ENCODE measurements at regions not wholly inside any gene's neighbourhood (a gene's known extent, or its start where the extent isn't known, plus 50 kb on each side); places are given as distances from the start of the nearest gene placed in this dataset.
"Not testable (repeated sequence)": the region's sequence is repeated elsewhere in the genome, so short reads cannot be mapped to it uniquely, and the experiment has no call there.

DNA sequence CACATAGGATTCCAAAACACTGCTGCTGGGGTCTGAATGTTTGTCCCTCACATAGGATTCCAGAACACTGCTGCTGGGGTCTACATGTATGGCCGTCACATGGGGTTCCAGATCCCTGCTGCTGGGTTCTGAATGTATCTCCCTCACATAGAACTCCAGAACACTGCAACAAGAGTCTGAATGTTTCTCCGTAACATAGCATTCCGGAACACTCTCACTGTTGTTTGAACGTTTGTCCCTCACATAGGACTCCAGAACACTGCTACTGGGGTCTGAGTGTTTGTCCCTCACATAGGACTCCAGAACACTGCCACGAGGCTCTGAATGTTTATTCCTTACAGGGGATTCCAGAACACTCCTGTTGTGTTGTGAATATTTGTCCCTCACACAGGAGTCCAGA is 216.8 kb downstream of the FOXD4L6 start:
- Mint-ChIP-seq H3K4me3 (no peak overlapping the region), H3K9me3 (peaks cover 86% of the 10 kb centered on the region), H3K27me3 (peaks cover 22% of the 10 kb centered on the region), H3K36me3 (ENCODE audit: low read depth) (peaks cover 59% of the 10 kb centered on the region), H3K4me1 (ENCODE audit: low read depth) (no peaks in the 10 kb centered on the region), H3K27ac (no peak overlapping the region)
- no peak for DNase-seq

DNA sequence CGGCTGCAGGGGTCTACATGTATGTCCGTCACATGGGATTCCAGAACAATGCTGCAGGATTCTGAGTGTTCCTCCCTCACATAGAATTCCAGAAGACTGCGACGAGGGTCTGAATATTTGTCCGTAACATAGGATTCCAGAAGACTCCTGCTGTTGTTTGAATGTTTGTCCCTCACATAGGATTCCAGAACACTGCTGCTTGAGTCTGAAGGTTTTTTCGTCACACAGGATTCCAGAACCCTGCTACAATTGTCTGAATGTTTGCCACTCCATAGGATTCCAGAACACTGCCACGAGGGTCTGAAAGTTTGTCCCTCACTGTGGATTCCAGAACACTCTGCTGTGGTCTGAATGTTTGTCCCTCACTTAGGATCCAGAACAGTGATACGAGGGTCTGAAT is 217.5 kb downstream of the FOXD4L6 start:
- Mint-ChIP-seq H3K9me3 (peaks cover 86% of the 10 kb centered on the region), H3K36me3 (ENCODE audit: low read depth) (peaks cover 58% of the 10 kb centered on the region), H3K27me3 (peaks cover 24% of the 10 kb centered on the region)
- not testable (repeated sequence) for H3K4me1 Mint-ChIP-seq (ENCODE audit: low read depth); H3K27ac Mint-ChIP-seq; DNase-seq; H3K4me3 Mint-ChIP-seq

DNA sequence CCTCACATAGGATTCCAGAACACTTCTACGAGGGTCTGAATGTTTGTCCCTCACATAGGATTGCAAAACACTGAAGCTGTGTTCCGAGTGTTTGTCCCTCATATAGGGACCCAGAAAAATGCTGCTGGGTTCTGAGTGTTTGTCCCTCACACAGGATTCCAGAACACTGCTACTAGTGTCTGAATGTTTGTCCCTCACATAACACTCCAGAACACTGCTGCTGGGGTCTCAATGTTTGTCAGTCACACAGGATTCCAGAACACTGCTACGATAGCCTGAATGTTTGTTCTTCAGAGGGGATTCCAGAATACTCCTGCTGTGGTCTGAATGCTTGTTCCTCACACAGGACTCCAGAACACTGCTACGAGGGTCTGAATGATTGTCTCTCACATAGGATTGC is 218.7 kb downstream of the FOXD4L6 start:
- H3K36me3 Mint-ChIP-seq (ENCODE audit: low read depth), result peaks cover 56% of the 10 kb centered on the region
- H3K27ac Mint-ChIP-seq, result no peak overlapping the region
- no peak for DNase-seq
- peaks cover 87% of the 10 kb centered on the region for H3K9me3 Mint-ChIP-seq
- H3K27me3 Mint-ChIP-seq, result peaks cover 26% of the 10 kb centered on the region
- H3K4me1 Mint-ChIP-seq (ENCODE audit: low read depth), result no peaks in the 10 kb centered on the region
- H3K4me3 Mint-ChIP-seq, result no peak overlapping the region

DNA sequence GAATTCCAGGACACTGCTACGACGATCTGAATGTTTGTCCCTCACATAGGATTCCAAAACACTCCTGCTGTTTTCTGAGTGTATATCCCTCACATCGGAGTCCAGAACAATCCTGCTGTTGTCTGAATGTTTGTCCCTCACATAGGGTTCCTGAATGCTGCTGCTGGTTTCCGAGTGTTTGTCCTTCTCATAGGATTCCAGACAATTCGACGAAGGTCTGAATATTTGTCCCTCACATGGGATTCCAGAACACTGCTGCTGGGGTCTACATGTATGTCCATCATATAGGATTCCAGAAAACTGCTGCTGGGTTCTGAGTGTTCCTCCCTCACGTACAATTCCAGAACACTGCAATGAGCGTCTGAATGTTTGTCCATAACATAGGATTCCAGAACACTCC is 219.4 kb downstream of the FOXD4L6 start:
- Mint-ChIP-seq H3K9me3 (peaks cover 87% of the 10 kb centered on the region), H3K27me3 (peaks cover 24% of the 10 kb centered on the region), H3K36me3 (ENCODE audit: low read depth) (peaks cover 56% of the 10 kb centered on the region)
- not testable (repeated sequence) for H3K27ac Mint-ChIP-seq; DNase-seq; H3K4me3 Mint-ChIP-seq; H3K4me1 Mint-ChIP-seq (ENCODE audit: low read depth)

DNA sequence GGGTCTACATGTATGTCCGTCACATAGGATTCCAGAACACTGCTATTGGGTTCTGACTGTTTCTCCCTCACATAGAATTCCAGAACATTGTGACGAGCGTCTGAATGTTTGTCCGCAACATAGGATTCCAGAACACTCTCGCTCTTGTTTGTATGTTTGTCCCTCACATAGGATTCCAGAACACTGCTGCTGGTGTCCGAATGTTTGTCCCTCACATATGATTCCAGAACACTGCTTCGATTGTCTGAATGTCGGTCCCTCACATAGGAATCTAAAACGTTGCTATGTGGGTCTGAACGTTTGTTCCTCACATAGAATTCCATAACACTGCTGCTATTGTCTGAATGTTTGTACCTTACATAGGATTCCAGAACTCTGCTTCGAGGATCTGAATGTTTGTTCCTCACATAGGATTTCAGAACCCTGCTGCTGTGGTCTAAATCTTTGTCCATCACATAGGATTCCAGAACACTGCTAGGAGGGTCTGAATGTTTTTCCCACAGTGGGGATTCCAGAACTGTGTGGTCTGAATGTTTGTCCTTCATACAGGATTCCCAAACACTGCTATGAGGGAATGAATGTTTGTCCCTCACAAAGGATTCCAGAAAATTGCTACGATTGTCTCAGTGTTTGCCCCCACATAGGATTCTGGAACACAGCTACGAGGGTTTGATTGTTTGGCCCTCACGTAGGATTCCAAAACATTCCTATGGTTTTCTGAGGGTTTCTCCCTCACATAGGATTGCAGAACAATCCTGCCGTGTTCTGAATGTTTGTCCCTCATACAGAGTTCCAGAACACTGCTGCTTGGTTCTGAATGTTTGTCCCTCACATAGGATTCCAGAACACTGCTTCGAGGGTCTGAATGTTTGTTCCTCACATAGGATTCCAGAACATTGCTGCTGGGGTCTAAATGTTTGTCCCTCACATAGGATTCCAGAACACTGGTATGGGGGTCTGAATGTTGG is 220.5 kb downstream of the FOXD4L6 start:
- H3K27me3 Mint-ChIP-seq, result peaks cover 24% of the 10 kb centered on the region
- no peak overlapping the region for H3K27ac Mint-ChIP-seq
- H3K36me3 Mint-ChIP-seq (ENCODE audit: low read depth), result peaks cover 66% of the 10 kb centered on the region
- no peak overlapping the region for H3K4me3 Mint-ChIP-seq
- peaks cover 87% of the 10 kb centered on the region for H3K9me3 Mint-ChIP-seq
- no peak for DNase-seq
- no peaks in the 10 kb centered on the region for H3K4me1 Mint-ChIP-seq (ENCODE audit: low read depth)

DNA sequence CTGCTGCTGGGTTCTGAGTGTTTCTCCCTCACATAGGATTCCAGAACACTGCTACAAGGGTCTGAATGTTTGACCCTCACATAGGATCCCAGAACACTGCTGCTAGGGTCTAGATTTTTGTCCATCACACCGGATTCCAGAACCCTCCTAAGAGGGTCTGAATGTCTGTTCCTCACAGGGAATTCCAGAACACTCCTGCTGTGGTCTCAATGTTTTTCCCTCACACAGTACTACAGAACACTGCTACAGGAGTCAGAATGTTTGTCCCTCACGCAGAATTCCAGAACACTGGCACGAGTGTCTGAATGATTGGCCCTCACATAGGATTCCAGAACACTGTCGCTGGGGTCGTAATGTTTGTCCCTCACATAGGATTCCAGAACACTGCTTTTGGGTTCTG is 221.6 kb downstream of the FOXD4L6 start:
- peaks cover 89% of the 10 kb centered on the region for H3K9me3 Mint-ChIP-seq
- DNase-seq; H3K4me3 Mint-ChIP-seq; H3K4me1 Mint-ChIP-seq (ENCODE audit: low read depth); H3K27ac Mint-ChIP-seq: not testable (repeated sequence)
- H3K36me3 Mint-ChIP-seq (ENCODE audit: low read depth), result peaks cover 71% of the 10 kb centered on the region
- peaks cover 24% of the 10 kb centered on the region for H3K27me3 Mint-ChIP-seq

DNA sequence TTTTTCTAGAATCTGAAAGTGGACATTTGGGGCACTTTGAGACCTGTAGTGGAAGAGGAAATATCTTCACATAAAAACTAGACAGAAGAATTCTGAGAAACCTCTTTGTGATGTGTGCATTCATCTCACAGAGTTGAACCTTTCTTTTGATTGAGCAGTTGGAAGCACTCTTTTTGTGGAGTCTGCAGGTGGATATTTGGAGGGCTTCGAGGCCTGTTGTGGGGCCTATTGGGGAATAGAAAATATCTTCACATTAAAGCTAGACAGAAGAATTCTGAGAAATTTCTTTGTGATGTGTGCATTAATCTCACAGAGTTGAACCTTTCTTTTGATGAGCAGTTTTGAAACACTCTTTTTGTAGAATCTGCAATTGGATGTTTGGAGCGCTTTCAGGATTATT is 236.2 kb downstream of the FOXD4L6 start:
- H3K4me3 Mint-ChIP-seq; H3K4me1 Mint-ChIP-seq (ENCODE audit: low read depth); DNase-seq; H3K27ac Mint-ChIP-seq; H3K27me3 Mint-ChIP-seq: not testable (repeated sequence)
- Mint-ChIP-seq H3K9me3 (peaks cover 97% of the 10 kb centered on the region), H3K36me3 (ENCODE audit: low read depth) (peaks cover 100% of the 10 kb centered on the region)

DNA sequence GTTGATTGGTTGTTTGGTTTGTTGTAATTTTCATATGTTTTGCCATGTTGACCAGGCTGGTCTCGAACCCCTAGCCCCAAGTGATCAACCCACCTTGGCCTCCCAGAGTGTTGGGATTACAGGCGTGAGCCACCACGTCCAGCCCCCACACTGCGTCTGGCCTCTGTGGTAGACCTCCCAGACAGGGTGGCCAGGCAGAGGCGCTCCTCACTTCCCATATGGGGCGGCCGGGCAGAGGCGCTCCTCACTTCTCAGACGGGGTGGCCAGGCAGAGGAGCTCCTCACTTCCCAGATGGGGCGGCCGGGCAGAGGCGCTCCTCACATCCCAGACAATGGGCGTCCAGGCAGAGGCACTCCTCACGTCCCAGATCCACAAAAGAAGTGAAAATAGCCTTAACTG is 242.6 kb downstream of the FOXD4L6 start:
- H3K4me3 Mint-ChIP-seq; H3K4me1 Mint-ChIP-seq (ENCODE audit: low read depth); H3K27me3 Mint-ChIP-seq; DNase-seq; H3K27ac Mint-ChIP-seq: not testable (repeated sequence)
- Mint-ChIP-seq H3K36me3 (ENCODE audit: low read depth) (peaks cover 81% of the 10 kb centered on the region), H3K9me3 (peaks cover 81% of the 10 kb centered on the region)

DNA sequence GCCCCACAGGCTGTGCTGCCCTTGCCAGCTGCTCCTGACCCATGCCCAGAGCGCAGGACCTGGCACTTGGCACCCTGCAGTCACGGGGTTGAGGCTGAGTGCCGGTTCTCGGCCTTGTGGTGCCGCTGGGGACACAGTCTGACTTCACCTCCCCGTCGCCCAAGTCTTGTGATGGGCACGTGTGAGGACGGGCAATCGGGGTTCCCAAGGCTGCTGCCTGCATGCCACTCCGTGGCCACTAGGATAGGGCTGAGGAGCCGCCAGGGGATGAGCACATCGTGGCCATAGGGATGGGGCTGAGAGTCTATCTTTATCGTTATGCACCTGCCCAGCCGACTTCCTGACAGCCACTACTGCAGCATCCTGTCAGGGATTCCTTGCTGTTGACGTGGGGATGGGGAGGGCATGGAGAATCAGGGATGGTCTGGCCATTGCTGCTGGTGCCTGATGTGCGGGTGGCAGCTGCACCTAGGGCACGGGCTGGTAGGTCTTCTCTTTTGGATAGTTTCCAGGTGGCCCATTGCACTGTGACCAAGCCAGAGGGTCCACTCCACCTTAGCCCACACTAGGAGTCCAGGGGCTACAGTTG is 243.5 kb downstream of the FOXD4L6 start:
- Mint-ChIP-seq H3K36me3 (ENCODE audit: low read depth) (peaks cover 79% of the 10 kb centered on the region), H3K9me3 (peaks cover 83% of the 10 kb centered on the region)
- H3K4me1 Mint-ChIP-seq (ENCODE audit: low read depth); DNase-seq; H3K4me3 Mint-ChIP-seq; H3K27me3 Mint-ChIP-seq; H3K27ac Mint-ChIP-seq: not testable (repeated sequence)

DNA sequence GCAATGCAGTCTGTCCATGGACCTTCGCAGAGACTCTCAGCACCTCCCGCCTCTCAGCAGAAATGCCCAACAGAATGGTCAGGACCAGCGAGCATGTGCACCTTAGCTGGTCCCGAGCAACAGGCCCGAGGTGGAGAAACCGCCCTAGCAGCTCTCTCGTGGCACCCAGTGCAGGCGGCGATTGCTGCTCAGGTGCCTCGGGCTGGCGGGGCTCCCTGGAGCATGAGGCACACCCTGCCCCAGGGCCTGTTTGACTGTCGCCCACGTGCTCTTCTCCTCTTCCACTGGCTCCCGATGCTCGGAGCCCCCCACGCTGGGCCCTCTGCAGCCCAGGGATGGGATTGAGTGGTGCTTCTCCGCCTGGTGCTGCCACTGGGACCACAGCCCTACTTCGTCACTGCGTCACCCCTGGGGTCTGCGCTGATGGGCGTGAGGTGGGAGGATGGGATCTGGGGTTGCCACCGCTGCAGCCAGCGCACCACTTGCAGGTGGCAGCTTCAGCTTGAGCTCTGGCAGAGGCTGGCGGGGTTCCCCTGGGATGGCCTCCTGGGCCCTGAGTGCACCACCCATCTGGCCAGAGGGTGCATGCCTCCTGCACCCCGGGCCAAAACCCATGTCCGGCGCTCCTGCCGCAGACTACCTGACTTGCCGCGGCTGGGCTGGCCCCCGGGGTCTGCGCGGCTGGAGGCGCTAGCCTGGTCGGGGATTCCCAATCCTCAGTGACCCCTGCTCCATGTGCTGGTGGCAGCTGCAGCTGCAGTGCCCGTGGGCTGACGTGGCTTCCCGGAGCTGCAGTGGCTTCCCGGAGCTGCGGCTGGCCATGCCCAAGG is 244.2 kb downstream of the FOXD4L6 start:
- no peak overlapping the region for H3K27ac Mint-ChIP-seq
- H3K27me3 Mint-ChIP-seq, result no peaks in the 10 kb centered on the region
- no peak for DNase-seq
- H3K36me3 Mint-ChIP-seq (ENCODE audit: low read depth), result peaks cover 74% of the 10 kb centered on the region
- H3K4me1 Mint-ChIP-seq (ENCODE audit: low read depth), result no peaks in the 10 kb centered on the region
- peaks cover 82% of the 10 kb centered on the region for H3K9me3 Mint-ChIP-seq
- H3K4me3 Mint-ChIP-seq, result no peak overlapping the region

DNA sequence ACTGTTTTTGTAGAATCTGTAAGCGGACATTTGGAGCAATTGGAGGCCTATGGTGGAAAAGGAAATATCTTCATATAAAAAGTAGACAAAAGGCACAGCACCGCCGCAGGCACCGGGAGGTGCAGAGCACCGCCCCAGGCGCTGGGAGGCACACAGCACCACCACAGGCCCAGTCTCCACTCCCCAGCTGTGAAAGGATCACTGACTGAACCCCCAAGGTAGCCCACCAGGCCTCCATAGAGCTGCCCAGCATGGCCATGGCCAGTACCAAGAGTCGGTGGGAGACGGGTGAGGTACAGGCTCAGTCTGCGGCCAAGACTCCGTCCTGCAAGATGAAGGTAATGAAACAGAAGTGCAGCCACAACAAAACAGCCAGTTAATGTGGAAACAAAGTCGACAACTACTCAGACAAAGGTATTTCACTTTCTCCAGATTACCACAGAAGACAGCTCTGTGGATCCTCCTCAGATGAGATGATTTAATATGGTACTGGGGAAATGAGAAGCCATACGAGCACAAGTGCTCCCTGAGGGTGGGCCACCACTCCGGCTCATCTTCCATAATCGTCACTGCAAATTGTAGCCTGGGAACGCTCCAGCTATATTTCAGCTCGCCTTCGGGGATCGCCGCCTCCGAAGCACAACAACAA is 244.9 kb downstream of the FOXD4L6 start:
- Mint-ChIP-seq H3K9me3 (peaks cover 78% of the 10 kb centered on the region), H3K36me3 (ENCODE audit: low read depth) (peaks cover 67% of the 10 kb centered on the region)
- not testable (repeated sequence) for DNase-seq; H3K4me1 Mint-ChIP-seq (ENCODE audit: low read depth); H3K27ac Mint-ChIP-seq; H3K4me3 Mint-ChIP-seq; H3K27me3 Mint-ChIP-seq

DNA sequence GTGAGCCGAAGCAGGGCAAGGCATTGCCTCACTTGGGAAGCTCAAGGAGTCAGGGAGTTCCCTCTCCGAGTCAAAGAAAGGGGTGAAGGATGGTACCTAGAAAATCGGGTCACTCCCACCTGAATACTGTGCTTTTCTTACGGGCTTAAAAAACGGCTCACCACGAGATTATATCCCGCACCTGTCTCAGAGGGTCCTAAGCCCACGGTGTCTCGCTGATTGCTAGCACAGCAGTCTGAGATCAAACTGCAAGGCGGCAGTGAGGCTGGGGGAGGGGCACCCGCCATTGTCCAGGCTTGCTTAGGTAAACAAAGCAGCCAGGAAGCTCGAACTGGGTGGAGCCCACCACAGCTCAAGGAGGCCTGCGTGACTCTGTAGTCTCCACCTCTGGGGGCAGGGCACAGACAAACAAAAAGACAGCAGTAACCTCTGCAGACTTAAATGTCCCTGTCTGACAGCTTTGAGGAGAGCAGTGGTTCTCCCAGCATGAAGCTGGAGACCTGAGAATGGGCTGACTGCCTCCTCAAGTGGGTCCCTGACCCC is 254.7 kb downstream of the FOXD4L6 start:
- H3K9me3 Mint-ChIP-seq, result peaks cover 67% of the 10 kb centered on the region
- H3K36me3 Mint-ChIP-seq (ENCODE audit: low read depth), result peaks cover 56% of the 10 kb centered on the region
- not testable (repeated sequence) for H3K27me3 Mint-ChIP-seq; H3K27ac Mint-ChIP-seq; H3K4me3 Mint-ChIP-seq; H3K4me1 Mint-ChIP-seq (ENCODE audit: low read depth); DNase-seq

DNA sequence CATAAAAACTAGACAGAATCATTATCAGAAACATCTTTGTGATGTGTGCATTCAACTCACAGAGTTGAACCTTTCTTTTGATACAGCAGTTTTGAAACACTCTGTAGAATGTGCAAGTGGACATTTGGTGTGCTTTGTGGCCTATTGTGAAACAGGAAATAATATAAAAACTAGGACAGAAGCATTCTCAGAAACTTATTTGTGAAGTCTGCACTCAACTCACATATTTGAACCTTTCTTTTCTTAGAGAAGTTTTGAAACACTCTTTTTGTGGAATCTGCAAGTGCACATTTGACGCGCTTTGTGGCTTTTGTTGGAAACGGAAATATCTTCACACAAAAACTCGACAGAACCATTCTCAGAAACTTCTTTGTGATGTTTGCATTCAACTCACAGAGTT is 260.0 kb downstream of the FOXD4L6 start:
- H3K27me3 Mint-ChIP-seq; H3K4me1 Mint-ChIP-seq (ENCODE audit: low read depth); H3K27ac Mint-ChIP-seq; H3K4me3 Mint-ChIP-seq; DNase-seq: not testable (repeated sequence)
- H3K36me3 Mint-ChIP-seq (ENCODE audit: low read depth), result peaks cover 57% of the 10 kb centered on the region
- peaks cover 60% of the 10 kb centered on the region for H3K9me3 Mint-ChIP-seq

All from activated T-cell treated with anti-CD3 and anti-CD28 coated beads, Interleukin-2, amount 50 U/mL, for 24 hours (primary cell).